ENCODE measurements at regions not wholly inside any gene's neighbourhood (a gene's known extent, or its start where the extent isn't known, plus 50 kb on each side); places are given as distances from the start of the nearest gene placed in this dataset.

GRCh38 chr12:14190694-14191093 lies 174.8 kb upstream of the ATF7IP start:
- no peaks in the 10 kb centered on the region for H3K4me1 ChIP-seq (ENCODE audit: insufficient read depth, low read length)
- no peak overlapping the region for H3K27ac ChIP-seq (ENCODE audit: low read depth, low read length)
- no peaks in the 10 kb centered on the region for H3K36me3 ChIP-seq (ENCODE audit: insufficient read depth, low read length)
- H3K27me3 ChIP-seq (ENCODE audit: insufficient read depth, low read length) = no peaks in the 10 kb centered on the region
- FAIRE-seq = no peak
- no peak for TF ChIP-seq EZH2 (IDR thresholded peaks at IDR 0.05; ENCODE audit: insufficient read depth, low read length)
- TF ChIP-seq, protein P1, sequence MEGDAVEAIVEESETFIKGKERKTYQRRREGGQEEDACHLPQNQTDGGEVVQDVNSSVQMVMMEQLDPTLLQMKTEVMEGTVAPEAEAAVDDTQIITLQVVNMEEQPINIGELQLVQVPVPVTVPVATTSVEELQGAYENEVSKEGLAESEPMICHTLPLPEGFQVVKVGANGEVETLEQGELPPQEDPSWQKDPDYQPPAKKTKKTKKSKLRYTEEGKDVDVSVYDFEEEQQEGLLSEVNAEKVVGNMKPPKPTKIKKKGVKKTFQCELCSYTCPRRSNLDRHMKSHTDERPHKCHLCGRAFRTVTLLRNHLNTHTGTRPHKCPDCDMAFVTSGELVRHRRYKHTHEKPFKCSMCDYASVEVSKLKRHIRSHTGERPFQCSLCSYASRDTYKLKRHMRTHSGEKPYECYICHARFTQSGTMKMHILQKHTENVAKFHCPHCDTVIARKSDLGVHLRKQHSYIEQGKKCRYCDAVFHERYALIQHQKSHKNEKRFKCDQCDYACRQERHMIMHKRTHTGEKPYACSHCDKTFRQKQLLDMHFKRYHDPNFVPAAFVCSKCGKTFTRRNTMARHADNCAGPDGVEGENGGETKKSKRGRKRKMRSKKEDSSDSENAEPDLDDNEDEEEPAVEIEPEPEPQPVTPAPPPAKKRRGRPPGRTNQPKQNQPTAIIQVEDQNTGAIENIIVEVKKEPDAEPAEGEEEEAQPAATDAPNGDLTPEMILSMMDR (IDR thresholded peaks at IDR 0.05; ENCODE audit: insufficient read depth, low read depth, low read length) = no peak
- no peaks in the 10 kb centered on the region for H3K9me3 ChIP-seq (ENCODE audit: insufficient read depth, low read depth, low read length)
- no peak for DNase-seq (ENCODE audit: low read depth)
- Mint-ChIP-seq H3K27ac (ENCODE audit: unreplicated experiment) (no peak overlapping the region), H3K4me3 (ENCODE audit: unreplicated experiment) (no peak overlapping the region), H3K27me3 (ENCODE audit: low read depth, unreplicated experiment) (peaks cover 12% of the 10 kb centered on the region), H3K36me3 (ENCODE audit: low read depth, unreplicated experiment) (no peaks in the 10 kb centered on the region), H3K4me1 (ENCODE audit: low read depth, unreplicated experiment) (no peaks in the 10 kb centered on the region), H3K9me3 (ENCODE audit: unreplicated experiment) (no peaks in the 10 kb centered on the region)
- H3K79me2 ChIP-seq (ENCODE audit: insufficient read depth, low read length) = no peaks in the 10 kb centered on the region
- H3K9ac ChIP-seq (ENCODE audit: low read length) = no peak overlapping the region
- no peak overlapping the region for H2AFZ ChIP-seq (ENCODE audit: low read depth, low read length)
- H4K20me1 ChIP-seq (ENCODE audit: insufficient read depth, low read length) = no peaks in the 10 kb centered on the region
- H3K4me3 ChIP-seq (ENCODE audit: insufficient read depth, low read depth, low read length) = no peak overlapping the region
- no peak overlapping the region for H3K4me2 ChIP-seq (ENCODE audit: low read length)

- FAIRE-seq (no peak), DNase-seq (ENCODE audit: low read depth) (no peak)
- no peak overlapping the region for H2AFZ ChIP-seq (ENCODE audit: low read depth, low read length)
- H3K9me3 Mint-ChIP-seq (ENCODE audit: unreplicated experiment) = no peaks in the 10 kb centered on the region
- TF ChIP-seq EZH2 (IDR thresholded peaks at IDR 0.05; ENCODE audit: insufficient read depth, low read length) = no peak
- TF ChIP-seq, protein P1 (IDR thresholded peaks at IDR 0.05; ENCODE audit: insufficient read depth, low read depth, low read length) = no peak
- no peak overlapping the region for H3K27ac ChIP-seq (ENCODE audit: low read depth, low read length)
- no peak overlapping the region for H3K4me3 ChIP-seq (ENCODE audit: insufficient read depth, low read depth, low read length)
- H3K27me3 Mint-ChIP-seq (ENCODE audit: low read depth, unreplicated experiment) = peaks cover 12% of the 10 kb centered on the region
- H3K4me2 ChIP-seq (ENCODE audit: low read length) = no peak overlapping the region
- no peak overlapping the region for H3K27ac Mint-ChIP-seq (ENCODE audit: unreplicated experiment)
- no peak overlapping the region for H3K4me3 Mint-ChIP-seq (ENCODE audit: unreplicated experiment)
- no peaks in the 10 kb centered on the region for H4K20me1 ChIP-seq (ENCODE audit: insufficient read depth, low read length)
- no peak overlapping the region for H3K9ac ChIP-seq (ENCODE audit: low read length)
- no peaks in the 10 kb centered on the region for H3K4me1 Mint-ChIP-seq (ENCODE audit: low read depth, unreplicated experiment)
- no peaks in the 10 kb centered on the region for H3K36me3 Mint-ChIP-seq (ENCODE audit: low read depth, unreplicated experiment)
- no peaks in the 10 kb centered on the region for H3K27me3 ChIP-seq (ENCODE audit: insufficient read depth, low read length)
- no peaks in the 10 kb centered on the region for H3K4me1 ChIP-seq (ENCODE audit: insufficient read depth, low read length)
- H3K79me2 ChIP-seq (ENCODE audit: insufficient read depth, low read length) = no peaks in the 10 kb centered on the region
- no peaks in the 10 kb centered on the region for H3K9me3 ChIP-seq (ENCODE audit: insufficient read depth, low read depth, low read length)
- H3K36me3 ChIP-seq (ENCODE audit: insufficient read depth, low read length) = no peaks in the 10 kb centered on the region
Observed at GRCh38 chr12:14191612-14192011, 173.9 kb upstream of the ATF7IP start.

DNA sequence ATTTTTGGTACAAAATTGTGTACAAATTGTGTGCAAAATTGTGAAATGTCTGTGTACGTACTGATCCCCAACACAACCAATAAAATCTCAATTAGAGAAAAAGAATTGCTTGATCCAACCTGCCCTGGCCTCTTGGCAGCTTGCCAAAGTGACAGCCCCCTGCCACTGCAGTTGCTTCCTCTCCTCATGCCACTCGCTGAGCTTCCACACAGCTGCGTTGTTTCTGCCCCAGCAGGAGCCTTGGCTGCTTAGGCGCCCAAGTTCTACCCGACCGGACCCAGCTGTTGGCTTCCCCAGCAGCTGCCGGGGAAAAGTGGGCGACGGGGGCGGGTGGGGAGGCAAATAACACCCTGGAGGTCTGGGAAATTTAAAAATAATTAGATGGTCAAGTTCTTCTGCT lies 171.8 kb upstream of the ATF7IP start:
- no peak overlapping the region for H3K4me3 Mint-ChIP-seq (ENCODE audit: unreplicated experiment)
- H3K27ac ChIP-seq (ENCODE audit: low read depth, low read length) = no peak overlapping the region
- peaks cover 5% of the 10 kb centered on the region for H3K27me3 Mint-ChIP-seq (ENCODE audit: low read depth, unreplicated experiment)
- DNase-seq (ENCODE audit: low read depth) (no peak), FAIRE-seq (no peak)
- H3K4me1 ChIP-seq (ENCODE audit: insufficient read depth, low read length) = no peaks in the 10 kb centered on the region
- TF ChIP-seq, protein P1 (IDR thresholded peaks at IDR 0.05; ENCODE audit: insufficient read depth, low read depth, low read length) = no peak
- H3K79me2 ChIP-seq (ENCODE audit: insufficient read depth, low read length) = no peaks in the 10 kb centered on the region
- H3K9me3 Mint-ChIP-seq (ENCODE audit: unreplicated experiment) = no peaks in the 10 kb centered on the region
- H3K4me1 Mint-ChIP-seq (ENCODE audit: low read depth, unreplicated experiment) = no peaks in the 10 kb centered on the region
- no peak overlapping the region for H3K4me2 ChIP-seq (ENCODE audit: low read length)
- no peaks in the 10 kb centered on the region for H3K36me3 Mint-ChIP-seq (ENCODE audit: low read depth, unreplicated experiment)
- H4K20me1 ChIP-seq (ENCODE audit: insufficient read depth, low read length) = no peaks in the 10 kb centered on the region
- no peak overlapping the region for H3K4me3 ChIP-seq (ENCODE audit: insufficient read depth, low read depth, low read length)
- no peaks in the 10 kb centered on the region for H3K27me3 ChIP-seq (ENCODE audit: insufficient read depth, low read length)
- H3K9me3 ChIP-seq (ENCODE audit: insufficient read depth, low read depth, low read length) = no peaks in the 10 kb centered on the region
- H2AFZ ChIP-seq (ENCODE audit: low read depth, low read length) = no peak overlapping the region
- no peak overlapping the region for H3K9ac ChIP-seq (ENCODE audit: low read length)
- H3K27ac Mint-ChIP-seq (ENCODE audit: unreplicated experiment) = no peak overlapping the region
- H3K36me3 ChIP-seq (ENCODE audit: insufficient read depth, low read length) = no peaks in the 10 kb centered on the region
